Liver (tissue), 8 donors: ENCODE measurements at regions not wholly inside any gene's neighbourhood (a gene's known extent, or its start where the extent isn't known, plus 50 kb on each side); places are given as distances from the start of the nearest gene placed in this dataset.

Experiments
- DNase-seq: peaks from one replicate; pipeline ENCODE4 v3.0.0-alpha.2; 2017; ENCODE audit warnings: low spot score
- H3K27ac ChIP-seq, 2 donors: one replicate each; pipeline ENCODE4 v1.7.0; 2013; ENCODE audit warnings: inconsistent platforms in 2 of 2, low read length in 2 of 2, control low read depth in 1 of 2, low read depth in 1 of 2, mild to moderate bottlenecking in 1 of 2
- H3K27me3 ChIP-seq, 4 donors: one replicate each; pipeline versions ENCODE4 v1.6.1 to v1.7.0; 2013; ENCODE audit warnings: low read length in 3 of 4, inconsistent platforms in 1 of 4, mild to moderate bottlenecking in 1 of 4, moderate library complexity in 1 of 4; ENCODE audit not compliant: control insufficient read depth in 4 of 4, insufficient read depth in 4 of 4
- H3K36me3 ChIP-seq, 4 donors: one replicate each; pipeline versions ENCODE4 v1.6.1 to v1.7.0; 2013; ENCODE audit warnings: low read length in 3 of 4, mild to moderate bottlenecking in 3 of 4, low read depth in 1 of 4, moderate library complexity in 1 of 4; ENCODE audit not compliant: control insufficient read depth in 4 of 4, insufficient read depth in 3 of 4
- H3K4me1 ChIP-seq, 4 donors: one replicate each; pipeline versions ENCODE4 v1.6.1 to v1.7.0; 2013; ENCODE audit warnings: low read length in 3 of 4, mild to moderate bottlenecking in 3 of 4, moderate library complexity in 1 of 4; ENCODE audit not compliant: control insufficient read depth in 4 of 4, insufficient read depth in 4 of 4
- H3K4me3 ChIP-seq, 3 donors: one replicate each; pipeline versions ENCODE4 v1.6.1 to v1.7.0; 2013; ENCODE audit warnings: low read length in 3 of 3, control low read depth in 1 of 3, low read depth in 1 of 3, mild to moderate bottlenecking in 1 of 3
- H3K9ac ChIP-seq, 2 donors: one replicate each; pipeline ENCODE4 v1.7.0; 2013; ENCODE audit warnings: low read length in 2 of 2, mild to moderate bottlenecking in 2 of 2, moderate library complexity in 2 of 2, control low read depth in 1 of 2, low read depth in 1 of 2
- H3K9me3 ChIP-seq, 4 donors: one replicate each; pipeline versions ENCODE4 v1.6.1 to v1.7.0; 2013; ENCODE audit warnings: low read length in 3 of 4; ENCODE audit not compliant: control insufficient read depth in 4 of 4
- ATF3 ChIP-seq: IDR thresholded peaks from 2 replicates; pipeline ENCODE4 v1.6.1; 2016; ENCODE audit warnings: antibody characterized with exemption
- CTCF ChIP-seq: fragments of 150-350 bp; IDR thresholded peaks from 2 replicates; pipeline ENCODE4 v1.5.1; 2017; ENCODE audit warnings: improper control_type of control experiment, low read depth, low read length; ENCODE audit not compliant: missing input control
- EGR1 ChIP-seq, 2 donors: IDR thresholded peaks; 2 replicates each; pipeline ENCODE4 v1.6.1; 2016 to 2018; ENCODE audit warnings: antibody characterized with exemption in 2 of 2, low read depth in 2 of 2
- FOXA1 ChIP-seq: IDR thresholded peaks from 2 replicates; pipeline ENCODE4 v1.6.1; 2016; ENCODE audit warnings: antibody characterized with exemption
- FOXA2 ChIP-seq: IDR thresholded peaks from 2 replicates; pipeline ENCODE4 v1.6.1; 2016; ENCODE audit warnings: antibody characterized with exemption
- GABPA ChIP-seq, 2 donors: IDR thresholded peaks in 1 of 2; conservative IDR thresholded peaks in 1 of 2; 2 replicates each; pipeline ENCODE4 v1.6.1; 2016; ENCODE audit warnings: antibody characterized with exemption in 2 of 2, mild to moderate bottlenecking in 1 of 2, moderate library complexity in 1 of 2
- HNF4G ChIP-seq: IDR thresholded peaks from 2 replicates; pipeline ENCODE4 v1.6.1; 2016; ENCODE audit warnings: antibody characterized with exemption
- MAX ChIP-seq: IDR thresholded peaks from 2 replicates; pipeline ENCODE4 v1.6.1; 2016; ENCODE audit warnings: antibody characterized with exemption
- NR2F2 ChIP-seq: IDR thresholded peaks from 2 replicates; pipeline ENCODE4 v1.6.1; 2016; ENCODE audit warnings: antibody characterized with exemption
- RAD21 ChIP-seq, 2 donors: IDR thresholded peaks; 2 replicates each; pipeline ENCODE4 v1.6.1; 2016; ENCODE audit warnings: antibody characterized with exemption in 2 of 2, mild to moderate bottlenecking in 2 of 2
- TAF1 ChIP-seq: conservative IDR thresholded peaks from 2 replicates; pipeline ENCODE4 v1.6.1; 2016; ENCODE audit warnings: antibody characterized with exemption, mild to moderate bottlenecking
- YY1 ChIP-seq: IDR thresholded peaks from 2 replicates; pipeline ENCODE4 v1.6.1; 2016; ENCODE audit warnings: antibody characterized with exemption, mild to moderate bottlenecking
- ZBTB33 ChIP-seq: IDR thresholded peaks from 2 replicates; pipeline ENCODE4 v1.6.1; 2016; ENCODE audit warnings: antibody characterized with exemption
- WGBS: extraction: QIAGEN DNeasy Blood & Tissue Kit; methylation state at CpG from one replicate; pipeline ENCODE4 v1.1.7; 2013; 5-methylcytosine and 5-hydroxymethylcytosine counted together
- donor health status: healthy.
- donor health status: healthy.
- donor health status: healthy.
- donor health status: healthy.
- donor health status: healthy.

GRCh38 chr12:131418121-131418520 lies 292.8 kb upstream of the SFSWAP start:
- H3K36me3 ChIP-seq, result no peaks in the 10 kb centered on the region
- peaks cover 0 to 3% (median 0%) of the 10 kb centered on the region in 4 donors for H3K27me3 ChIP-seq
- no peaks in the 10 kb centered on the region for H3K4me1 ChIP-seq
- 77% methylated on average over 8 of the region's 8 CpGs for WGBS
- H3K27ac ChIP-seq, result no peak overlapping the region
- TF ChIP-seq FOXA1 (no peak), RAD21 (IDR thresholded peaks at IDR 0.05) (no peak)
- H3K9me3 ChIP-seq, result no peaks in the 10 kb centered on the region
- H3K9ac ChIP-seq, result no peak overlapping the region
- no peak for DNase-seq
- H3K4me3 ChIP-seq, result no peak overlapping the region

GRCh38 chr12:131418884-131419283 lies 292.0 kb upstream of the SFSWAP start:
- no peak overlapping the region for H3K9ac ChIP-seq
- DNase-seq, result no peak
- H3K36me3 ChIP-seq, result no peaks in the 10 kb centered on the region
- no peak overlapping the region for H3K4me3 ChIP-seq
- no peaks in the 10 kb centered on the region for H3K4me1 ChIP-seq
- 69% methylated on average over 2 of the region's 2 CpGs for WGBS
- H3K27ac ChIP-seq, result no peak overlapping the region
- no peaks in the 10 kb centered on the region for H3K9me3 ChIP-seq
- peaks cover 0 to 3% (median 0%) of the 10 kb centered on the region in 4 donors for H3K27me3 ChIP-seq
- no peak for TF ChIP-seq CTCF
- no peak for TF ChIP-seq YY1
- no peak for TF ChIP-seq TAF1
- no peak for TF ChIP-seq HNF4G
- TF ChIP-seq MAX, result no peak
- TF ChIP-seq FOXA2, result no peak

- no peak for DNase-seq
- Histone ChIP-seq H3K4me1 (no peaks in the 10 kb centered on the region), H3K27me3 (peaks cover 0 to 3% (median 0%) of the 10 kb centered on the region in 4 donors), H3K27ac (no peak overlapping the region), H3K4me3 (no peak overlapping the region), H3K36me3 (no peaks in the 10 kb centered on the region), H3K9me3 (peaks cover 0 to 5% (median under 1%) of the 10 kb centered on the region in 4 donors), H3K9ac (no peak overlapping the region)
- TF ChIP-seq ZBTB33, result no peak
- no peak for TF ChIP-seq NR2F2
- TF ChIP-seq MAX, result no peak
- no peak for TF ChIP-seq EGR1 (IDR thresholded peaks at IDR 0.05; ENCODE audit: low read depth in 2 of 2)
- TF ChIP-seq ATF3, result no peak
- TF ChIP-seq RAD21 (IDR thresholded peaks at IDR 0.05), result no peak
- no peak for TF ChIP-seq GABPA (IDR thresholded peaks at IDR 0.05 in 1 of 2, conservative IDR thresholded peaks at IDR 0.05 in 1 of 2)
- TF ChIP-seq FOXA2, result no peak
- WGBS, result 68% methylated on average over 13 of the region's 13 CpGs
Observed at GRCh38 chr12:131420867-131421447, 289.9 kb upstream of the SFSWAP start.
